Thyroid gland (tissue), 4 donors: ENCODE measurements at regions not wholly inside any gene's neighbourhood (a gene's known extent, or its start where the extent isn't known, plus 50 kb on each side); places are given as distances from the start of the nearest gene placed in this dataset.
A peak's percentile ranks its signal among the peaks of the same experiment; 100 is the strongest.
"Not testable (repeated sequence)": the region's sequence is repeated elsewhere in the genome, so short reads cannot be mapped to it uniquely, and the experiment has no call there.

ENCODE experiments used
- DNase-seq, 2 donors: peaks; one replicate each; pipeline ENCODE4 v3.0.0-alpha.2; 2019
- H3K27ac ChIP-seq, 3 donors: fragments of 200-600 bp; sonication (generic); 1 replicate in 2 of 3; 2 replicates in 1 of 3; pipeline ENCODE4 v1.5.1; 2016 to 2019; ENCODE audit warnings: mild to moderate bottlenecking in 1 of 3, moderate library complexity in 1 of 3
- H3K27me3 ChIP-seq: fragments of 200-600 bp; sonication (generic); one replicate; pipeline ENCODE4 v1.5.1; 2019
- H3K36me3 ChIP-seq, 2 donors: fragments of 200-600 bp; sonication (generic); one replicate each; pipeline ENCODE4 v1.5.1; 2016 to 2019
- H3K4me1 ChIP-seq, 2 donors: fragments of 200-600 bp; sonication (generic); one replicate each; pipeline ENCODE4 v1.5.1; 2017 to 2019
- H3K4me3 ChIP-seq, 3 donors: fragments of 200-600 bp; sonication (generic); replicated peaks in 1 of 3; 1 replicate in 2 of 3; 2 replicates in 1 of 3; pipeline ENCODE4 v1.5.1; 2016; ENCODE audit warnings: mild to moderate bottlenecking in 1 of 3
- H3K9me3 ChIP-seq: fragments of 200-600 bp; sonication (generic); one replicate; pipeline ENCODE4 v1.5.1; 2017
- CTCF ChIP-seq, 6 experiments: fragments of 200-600 bp in 3 of 6; fragments of 450-650 bp in 3 of 6; sonication (generic) in 3 of 6; IDR thresholded peaks; one replicate each; pipeline ENCODE4 v1.5.1; 2016 to 2019; ENCODE audit warnings: antibody characterized with exemption in 6 of 6, mild to moderate bottlenecking in 2 of 6, inconsistent platforms in 1 of 6, moderate library complexity in 1 of 6
- POLR2A ChIP-seq, 2 donors: fragments of 450-650 bp; IDR thresholded peaks; one replicate each; pipeline ENCODE4 v1.6.1; 2017; ENCODE audit warnings: antibody characterized with exemption in 2 of 2, mild to moderate bottlenecking in 2 of 2, moderate library complexity in 1 of 2
- WGBS, 2 donors: methylation state at CpG; one replicate each; pipeline ENCODE4 v1.1.5; 2017; 5-methylcytosine and 5-hydroxymethylcytosine counted together
- intact Hi-C: fragments of 100-400 bp; cut with DNase I; formaldehyde crosslinking; loops from one replicate; pipeline ENCODE4 v1.15.1; 2023

- intact Hi-C loops: no loop called here
- no peak overlapping the region for H3K4me3 ChIP-seq
- TF ChIP-seq CTCF (IDR thresholded peaks at IDR 0.05) (no peak), POLR2A (IDR thresholded peaks at IDR 0.05) (no peak)
- no peaks in the 10 kb centered on the region for H3K27me3 ChIP-seq
- H3K4me1 ChIP-seq: peaks cover 28 to 47% of the 10 kb centered on the region in 2 donors
- DNase-seq: peak in 1 of 2 donors; percentile 20
- H3K9me3 ChIP-seq: no peaks in the 10 kb centered on the region
- WGBS, 2 donors: 81 to 85% methylated on average over 14 to 15 of the region's 15 CpGs
- H3K27ac ChIP-seq: peak overlapping the region; percentile 21 to 76 (median 36)
- H3K36me3 ChIP-seq: no peaks in the 10 kb centered on the region
These were observed 89.1 kb downstream of the KATNIP start for GRCh38 chr16:27638833-27639560.

- 65 to 69% methylated on average over 7 of the region's 7 CpGs for WGBS, 2 donors
- peak in 1 of 2 donors; percentile 32 for DNase-seq
- peaks cover 28 to 47% of the 10 kb centered on the region in 2 donors for H3K4me1 ChIP-seq
- H3K27ac ChIP-seq: peak overlapping the region; percentile 36 to 76 (median 41)
- H3K4me3 ChIP-seq: no peak overlapping the region
- H3K27me3 ChIP-seq: no peaks in the 10 kb centered on the region
- intact Hi-C loops: no loop called here
- no peaks in the 10 kb centered on the region for H3K9me3 ChIP-seq
- TF ChIP-seq POLR2A (IDR thresholded peaks at IDR 0.05) (no peak), CTCF (IDR thresholded peaks at IDR 0.05) (peak in 4 of 6 experiments; percentile 20 to 55 (median 48))
- no peaks in the 10 kb centered on the region for H3K36me3 ChIP-seq
These were observed 89.8 kb downstream of the KATNIP start for GRCh38 chr16:27639561-27640276.

GRCh38 chr16:27640277-27640600 lies 90.3 kb downstream of the KATNIP start:
- no peak for TF ChIP-seq CTCF (IDR thresholded peaks at IDR 0.05)
- TF ChIP-seq POLR2A (IDR thresholded peaks at IDR 0.05): no peak
- Histone ChIP-seq H3K27ac (peak overlapping the region; percentile 36 to 76 (median 65)), H3K4me3 (no peak overlapping the region), H3K9me3 (no peaks in the 10 kb centered on the region), H3K36me3 (no peaks in the 10 kb centered on the region), H3K4me1 (peaks cover 28 to 47% of the 10 kb centered on the region in 2 donors), H3K27me3 (no peaks in the 10 kb centered on the region)
- 27 to 50% methylated on average over 6 of the region's 6 CpGs for WGBS, 2 donors
- intact Hi-C loops: no loop called here
- DNase-seq: peak; percentile 94 to 96

- intact Hi-C loops: no loop called here
- TF ChIP-seq CTCF (IDR thresholded peaks at IDR 0.05) (no peak), POLR2A (IDR thresholded peaks at IDR 0.05) (no peak)
- Histone ChIP-seq H3K27me3 (no peaks in the 10 kb centered on the region), H3K4me1 (peaks cover 21 to 41% of the 10 kb centered on the region in 2 donors), H3K27ac (no peak overlapping the region), H3K9me3 (no peaks in the 10 kb centered on the region), H3K4me3 (no peak overlapping the region), H3K36me3 (no peaks in the 10 kb centered on the region)
- WGBS, 2 donors: 93 to 99% methylated on average over 8 to 9 of the region's 9 CpGs
- no peak for DNase-seq
These were observed 91.3 kb downstream of the KATNIP start for GRCh38 chr16:27641260-27641659.

- 97 to 98% methylated on average over 10 of the region's 10 CpGs for WGBS, 2 donors
- H3K9me3 ChIP-seq, H3K27me3 ChIP-seq, intact Hi-C loops, H3K4me3 ChIP-seq, DNase-seq, H3K36me3 ChIP-seq, H3K27ac ChIP-seq: not testable (repeated sequence)
- H3K4me1 ChIP-seq: peaks cover 15 to 34% of the 10 kb centered on the region in 2 donors
These were observed 91.9 kb downstream of the KATNIP start for GRCh38 chr16:27641734-27642415.
